Vagina (tissue), 2 donors: ENCODE measurements at regions not wholly inside any gene's neighbourhood (a gene's known extent, or its start where the extent isn't known, plus 50 kb on each side); places are given as distances from the start of the nearest gene placed in this dataset.

ENCODE experiments used
- DNase-seq, 2 donors: peaks; one replicate each; pipeline ENCODE4 v3.0.0-alpha.2; 2017; ENCODE audit errors: extremely low spot score in 2 of 2
- H3K27ac ChIP-seq: fragments of 200-600 bp; sonication (generic); one replicate; pipeline ENCODE4 v1.5.1; 2019
- H3K27me3 ChIP-seq: fragments of 200-600 bp; sonication (generic); one replicate; pipeline ENCODE4 v1.5.1; 2019
- H3K36me3 ChIP-seq, 2 donors: fragments of 200-600 bp; sonication (generic); one replicate each; pipeline ENCODE4 v1.5.1; 2017 to 2019
- H3K4me1 ChIP-seq: fragments of 200-600 bp; sonication (generic); one replicate; pipeline ENCODE4 v1.5.1; 2019
- H3K4me3 ChIP-seq, 2 donors: fragments of 200-600 bp; sonication (generic); 1 replicate in 1 of 2; 2 replicates in 1 of 2; pipeline ENCODE4 v1.5.1; 2016 to 2019
- H3K9me3 ChIP-seq: fragments of 200-600 bp; sonication (generic); one replicate; pipeline ENCODE4 v1.5.1; 2019
- CTCF ChIP-seq, 3 experiments: fragments of 450-650 bp in 2 of 3; fragments of 200-600 bp in 1 of 3; sonication (generic) in 1 of 3; IDR thresholded peaks; one replicate each; pipeline ENCODE4 v1.5.1; 2017 to 2019; ENCODE audit warnings: antibody characterized with exemption in 3 of 3, mild to moderate bottlenecking in 2 of 3, moderate library complexity in 2 of 3
- POLR2A ChIP-seq, 2 donors: fragments of 450-650 bp; IDR thresholded peaks; one replicate each; pipeline ENCODE4 v1.6.1; 2017; ENCODE audit warnings: antibody characterized with exemption in 2 of 2, mild to moderate bottlenecking in 2 of 2, moderate library complexity in 2 of 2
- POLR2AphosphoS5 ChIP-seq, 2 donors: sonication (generic); formaldehyde crosslinking; IDR thresholded peaks; one replicate each; pipeline ENCODE4 v1.9.0; 2017; ENCODE audit warnings: antibody characterized with exemption in 2 of 2, mild to moderate bottlenecking in 2 of 2, low read depth in 1 of 2; ENCODE audit not compliant: insufficient read depth in 1 of 2
- intact Hi-C: fragments of 100-400 bp; cut with DNase I; formaldehyde crosslinking; loops from one replicate; pipeline ENCODE4 v1.15.1; 2023

DNA sequence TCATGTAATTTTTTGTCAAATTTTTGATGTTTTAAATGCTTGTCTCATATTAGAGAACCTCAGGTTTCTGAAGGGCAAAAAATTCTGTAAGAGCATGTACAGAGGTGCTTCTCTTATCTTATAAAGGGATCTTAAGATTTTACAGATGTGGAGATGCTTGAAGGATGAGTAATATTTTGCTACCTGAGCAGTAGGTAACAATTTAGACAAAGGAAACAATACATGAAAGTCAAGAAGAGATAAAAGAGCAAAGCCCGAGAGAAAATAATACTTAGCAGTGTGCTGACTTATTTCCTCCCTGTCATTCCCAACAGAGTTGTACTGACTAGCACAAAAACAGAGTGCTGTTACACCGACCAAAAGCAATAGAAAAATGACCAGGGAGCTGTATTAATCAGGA, 98.1 kb upstream of the PTPRR start:
- TF ChIP-seq POLR2AphosphoS5 (IDR thresholded peaks at IDR 0.05; ENCODE audit: insufficient read depth in 1 of 2, low read depth in 1 of 2), result no peak
- no peak for TF ChIP-seq CTCF (IDR thresholded peaks at IDR 0.05)
- TF ChIP-seq POLR2A (IDR thresholded peaks at IDR 0.05), result no peak
- Histone ChIP-seq H3K4me1 (no peaks in the 10 kb centered on the region), H3K27ac (no peak overlapping the region), H3K4me3 (no peak overlapping the region), H3K9me3 (no peaks in the 10 kb centered on the region), H3K36me3 (no peaks in the 10 kb centered on the region), H3K27me3 (no peaks in the 10 kb centered on the region)
- DNase-seq, result no peak
- intact Hi-C loops, result loop anchor here (5.0 kb wide), 1 partner anchor 286 kb away; no protein-coding TSS in a partner anchor

GRCh38 chr12:71014180-71014785, 93.7 kb upstream of the PTPRR start:
- DNase-seq, result no peak

GRCh38 chr12:71011261-71011660, 90.7 kb upstream of the PTPRR start:
- H3K27me3 ChIP-seq, result no peaks in the 10 kb centered on the region
- no peak overlapping the region for H3K27ac ChIP-seq
- no peak for DNase-seq
- H3K4me1 ChIP-seq, result no peaks in the 10 kb centered on the region
- TF ChIP-seq POLR2A (IDR thresholded peaks at IDR 0.05) (no peak), CTCF (IDR thresholded peaks at IDR 0.05) (no peak), POLR2AphosphoS5 (IDR thresholded peaks at IDR 0.05; ENCODE audit: insufficient read depth in 1 of 2, low read depth in 1 of 2) (no peak)
- no peaks in the 10 kb centered on the region for H3K36me3 ChIP-seq
- no peak overlapping the region for H3K4me3 ChIP-seq
- intact Hi-C loops, result no loop called here
- H3K9me3 ChIP-seq, result no peaks in the 10 kb centered on the region

More at GRCh38 chr12:71014180-71014785, 93.7 kb upstream of the PTPRR start:
- Histone ChIP-seq H3K27me3 (no peaks in the 10 kb centered on the region), H3K4me1 (no peaks in the 10 kb centered on the region), H3K36me3 (no peaks in the 10 kb centered on the region), H3K27ac (no peak overlapping the region), H3K4me3 (no peak overlapping the region), H3K9me3 (no peaks in the 10 kb centered on the region)
- intact Hi-C loops, result no loop called here
- no peak for TF ChIP-seq POLR2A (IDR thresholded peaks at IDR 0.05)
- peak in 2 of 3 experiments; percentile 16 to 40 for TF ChIP-seq CTCF (IDR thresholded peaks at IDR 0.05)

- no peaks in the 10 kb centered on the region for H3K9me3 ChIP-seq
- intact Hi-C loops, result no loop called here
Measured at GRCh38 chr12:71010143-71010479, 89.6 kb upstream of the PTPRR start.

More at GRCh38 chr12:71010143-71010479, 89.6 kb upstream of the PTPRR start:
- H3K36me3 ChIP-seq, result no peaks in the 10 kb centered on the region
- H3K27me3 ChIP-seq, result no peaks in the 10 kb centered on the region
- no peak overlapping the region for H3K4me3 ChIP-seq
- no peak for DNase-seq
- H3K27ac ChIP-seq, result no peak overlapping the region
- H3K4me1 ChIP-seq, result no peaks in the 10 kb centered on the region
- no peak for TF ChIP-seq POLR2A (IDR thresholded peaks at IDR 0.05)
- no peak for TF ChIP-seq POLR2AphosphoS5 (IDR thresholded peaks at IDR 0.05; ENCODE audit: insufficient read depth in 1 of 2, low read depth in 1 of 2)
- no peak for TF ChIP-seq CTCF (IDR thresholded peaks at IDR 0.05)
